ENCODE measurements at regions not wholly inside any gene's neighbourhood (a gene's known extent, or its start where the extent isn't known, plus 50 kb on each side); places are given as distances from the start of the nearest gene placed in this dataset.

DNA sequence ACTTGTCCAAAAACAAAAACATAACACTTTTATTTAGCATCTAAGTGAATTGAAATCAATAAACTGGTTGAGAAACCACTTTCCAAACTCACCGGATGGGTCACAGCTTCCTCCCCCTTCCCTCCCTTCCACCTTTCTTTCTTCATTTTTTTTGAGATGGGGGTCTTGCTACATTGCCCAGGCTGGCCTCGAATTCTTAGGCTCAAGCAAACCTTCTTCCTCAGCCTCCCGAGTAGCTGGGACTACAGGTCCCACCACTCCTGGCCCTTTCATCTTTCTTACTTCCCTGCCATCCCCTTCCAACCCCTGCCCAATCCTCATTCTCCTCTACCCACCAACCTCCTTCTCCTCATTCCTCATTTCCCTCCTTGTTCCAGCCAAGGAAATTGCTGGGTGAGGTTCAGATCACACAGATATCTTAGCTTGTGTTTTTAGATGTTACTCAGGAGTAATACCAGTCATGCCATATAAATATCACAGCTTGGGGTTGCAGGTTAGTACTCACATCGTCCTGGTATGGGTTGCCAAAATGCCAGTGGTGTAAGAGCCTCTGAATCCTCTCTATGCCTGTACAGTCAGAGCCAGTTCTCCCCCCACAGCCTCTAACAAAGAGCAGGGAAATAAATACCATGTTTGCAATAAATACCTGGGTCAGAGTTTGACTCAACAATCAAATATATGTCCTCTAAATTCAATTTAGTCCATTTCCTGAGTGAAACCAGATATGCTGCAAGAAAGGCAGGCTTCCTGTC, 132.7 kb upstream of the NDUFV2 start:
- DNase-seq (ENCODE audit: low read depth, low spot score) (no peak), FAIRE-seq (no peak)
- Histone ChIP-seq H3K27me3 (ENCODE audit: control insufficient read depth in 2 of 2, insufficient read depth in 2 of 2, low read length in 2 of 2) (peaks cover 5 to 18% of the 10 kb centered on the region in 2 experiments), H2AFZ (ENCODE audit: low read depth, low read length) (no peak overlapping the region), H3K9me1 (replicated peaks; ENCODE audit: control insufficient read depth, extremely low read depth, insufficient read depth, low read length) (no peaks in the 10 kb centered on the region), H3K36me3 (ENCODE audit: control insufficient read depth in 2 of 2, extremely low read depth in 1 of 2, insufficient read depth in 2 of 2, low read length in 2 of 2) (no peaks in the 10 kb centered on the region), H3K9me3 (replicated peaks; ENCODE audit: control insufficient read depth, insufficient read depth, low read length) (no peaks in the 10 kb centered on the region), H3K4me1 (ENCODE audit: control insufficient read depth, extremely low read depth, insufficient read depth, low read length) (no peaks in the 10 kb centered on the region), H3K9ac (replicated peaks; ENCODE audit: extremely low read depth, insufficient read depth, low read length) (no peak overlapping the region), H4K20me1 (replicated peaks; ENCODE audit: control insufficient read depth, extremely low read depth, insufficient read depth, low read length) (no peaks in the 10 kb centered on the region), H3K79me2 (ENCODE audit: control insufficient read depth, insufficient read depth, low read length) (no peaks in the 10 kb centered on the region), H3K27ac (ENCODE audit: insufficient read depth, low read depth, low read length) (no peak overlapping the region), H3K4me3 (replicated peaks in 1 of 3; ENCODE audit: insufficient read depth in 1 of 3, low read depth in 1 of 3, low read length in 3 of 3) (no peak overlapping the region), H3K4me2 (ENCODE audit: insufficient read depth, low read length) (no peak overlapping the region)
- dilution Hi-C loops (cut with MboI; ENCODE audit: extremely low pct_ligation_motif_present, low sequenced_read_pairs) (no loop called here), intact Hi-C loops (cut with micrococcal nuclease) (no loop called here)
- CTCF ChIA-PET, result interaction anchor here (0.9 kb wide), 1 partner anchor 18 kb away, joined by 3 read pairs; no protein-coding TSS in a partner anchor
- BruUV-seq (replicated peaks), result no TSS peak
- no peak for TF ChIP-seq GATA2 (IDR thresholded peaks at IDR 0.05; ENCODE audit: insufficient read depth, insufficient read length, low read depth, low read length)
- no peak for TF ChIP-seq JUN (IDR thresholded peaks at IDR 0.05; ENCODE audit: borderline replicate concordance, insufficient read depth, insufficient read length, low read depth)
- TF ChIP-seq POLR2A (IDR thresholded peaks at IDR 0.05; ENCODE audit: low read depth, low read length), result no peak
- TF ChIP-seq, protein P1, sequence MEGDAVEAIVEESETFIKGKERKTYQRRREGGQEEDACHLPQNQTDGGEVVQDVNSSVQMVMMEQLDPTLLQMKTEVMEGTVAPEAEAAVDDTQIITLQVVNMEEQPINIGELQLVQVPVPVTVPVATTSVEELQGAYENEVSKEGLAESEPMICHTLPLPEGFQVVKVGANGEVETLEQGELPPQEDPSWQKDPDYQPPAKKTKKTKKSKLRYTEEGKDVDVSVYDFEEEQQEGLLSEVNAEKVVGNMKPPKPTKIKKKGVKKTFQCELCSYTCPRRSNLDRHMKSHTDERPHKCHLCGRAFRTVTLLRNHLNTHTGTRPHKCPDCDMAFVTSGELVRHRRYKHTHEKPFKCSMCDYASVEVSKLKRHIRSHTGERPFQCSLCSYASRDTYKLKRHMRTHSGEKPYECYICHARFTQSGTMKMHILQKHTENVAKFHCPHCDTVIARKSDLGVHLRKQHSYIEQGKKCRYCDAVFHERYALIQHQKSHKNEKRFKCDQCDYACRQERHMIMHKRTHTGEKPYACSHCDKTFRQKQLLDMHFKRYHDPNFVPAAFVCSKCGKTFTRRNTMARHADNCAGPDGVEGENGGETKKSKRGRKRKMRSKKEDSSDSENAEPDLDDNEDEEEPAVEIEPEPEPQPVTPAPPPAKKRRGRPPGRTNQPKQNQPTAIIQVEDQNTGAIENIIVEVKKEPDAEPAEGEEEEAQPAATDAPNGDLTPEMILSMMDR (IDR thresholded peaks at IDR 0.05; ENCODE audit: extremely low read depth in 1 of 2, insufficient read depth in 1 of 2, low read depth in 1 of 2, low read length in 2 of 2), result no peak
- TF ChIP-seq EZH2 (IDR thresholded peaks at IDR 0.05; ENCODE audit: borderline replicate concordance, low read depth, low read length, severe bottlenecking), result no peak
- POLR2A ChIA-PET, result no interaction called here

DNA sequence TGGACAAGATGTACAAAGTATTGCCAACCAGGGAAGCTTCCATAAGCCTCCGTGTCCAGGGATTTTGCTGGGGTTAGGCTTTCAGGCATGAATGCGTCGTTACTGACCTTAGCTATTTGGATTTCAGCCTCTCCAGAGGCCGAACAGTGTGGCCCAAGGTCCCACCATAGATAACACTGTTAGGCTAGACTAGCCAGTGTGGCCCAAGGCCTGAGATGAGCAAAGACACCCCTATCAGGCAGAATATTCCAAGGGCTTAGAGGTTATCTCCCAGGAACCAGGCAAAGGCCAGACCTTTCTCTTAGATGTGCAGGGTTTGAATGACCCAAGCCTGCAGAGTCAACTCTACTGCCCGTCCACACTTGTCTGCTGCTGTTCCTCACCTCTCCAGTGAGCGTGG, 131.7 kb upstream of the NDUFV2 start:
- dilution Hi-C loops (cut with MboI; ENCODE audit: extremely low pct_ligation_motif_present, low sequenced_read_pairs) (no loop called here), intact Hi-C loops (cut with micrococcal nuclease) (no loop called here)
- no peak for DNase-seq (ENCODE audit: low read depth, low spot score)
- H4K20me1 ChIP-seq (replicated peaks; ENCODE audit: control insufficient read depth, extremely low read depth, insufficient read depth, low read length), result no peaks in the 10 kb centered on the region
- no peak for FAIRE-seq
- H3K36me3 ChIP-seq (ENCODE audit: control insufficient read depth in 2 of 2, extremely low read depth in 1 of 2, insufficient read depth in 2 of 2, low read length in 2 of 2), result no peaks in the 10 kb centered on the region
- H3K9me3 ChIP-seq (replicated peaks; ENCODE audit: control insufficient read depth, insufficient read depth, low read length), result no peaks in the 10 kb centered on the region
- H3K4me3 ChIP-seq (replicated peaks in 1 of 3; ENCODE audit: insufficient read depth in 1 of 3, low read depth in 1 of 3, low read length in 3 of 3), result no peak overlapping the region
- no TSS peak for BruUV-seq (replicated peaks)
- H3K27me3 ChIP-seq (ENCODE audit: control insufficient read depth in 2 of 2, insufficient read depth in 2 of 2, low read length in 2 of 2), result peaks cover 2 to 15% of the 10 kb centered on the region in 2 experiments
- H3K9me1 ChIP-seq (replicated peaks; ENCODE audit: control insufficient read depth, extremely low read depth, insufficient read depth, low read length), result no peaks in the 10 kb centered on the region
- H3K4me1 ChIP-seq (ENCODE audit: control insufficient read depth, extremely low read depth, insufficient read depth, low read length), result no peaks in the 10 kb centered on the region
- no peak overlapping the region for H3K27ac ChIP-seq (ENCODE audit: insufficient read depth, low read depth, low read length)
- CTCF ChIA-PET, result no interaction called here
- TF ChIP-seq JUN (IDR thresholded peaks at IDR 0.05; ENCODE audit: borderline replicate concordance, insufficient read depth, insufficient read length, low read depth) (no peak), GATA2 (IDR thresholded peaks at IDR 0.05; ENCODE audit: insufficient read depth, insufficient read length, low read depth, low read length) (no peak), POLR2A (IDR thresholded peaks at IDR 0.05; ENCODE audit: low read depth, low read length) (no peak), POLR2AphosphoS5 (IDR thresholded peaks at IDR 0.05; ENCODE audit: insufficient read depth, low read depth, low read length) (no peak), FOS (IDR thresholded peaks at IDR 0.05; ENCODE audit: borderline replicate concordance, insufficient read depth, low read length) (no peak)
- TF ChIP-seq, protein P2, sequence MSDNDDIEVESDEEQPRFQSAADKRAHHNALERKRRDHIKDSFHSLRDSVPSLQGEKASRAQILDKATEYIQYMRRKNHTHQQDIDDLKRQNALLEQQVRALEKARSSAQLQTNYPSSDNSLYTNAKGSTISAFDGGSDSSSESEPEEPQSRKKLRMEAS (IDR thresholded peaks at IDR 0.05; ENCODE audit: insufficient read depth, insufficient read length), result no peak
- TF ChIP-seq, protein P1 (IDR thresholded peaks at IDR 0.05; ENCODE audit: extremely low read depth in 1 of 2, insufficient read depth in 1 of 2, low read depth in 1 of 2, low read length in 2 of 2), result no peak
- POLR2A ChIA-PET, result no interaction called here
- H3K9ac ChIP-seq (replicated peaks; ENCODE audit: extremely low read depth, insufficient read depth, low read length), result no peak overlapping the region
- H3K79me2 ChIP-seq (ENCODE audit: control insufficient read depth, insufficient read depth, low read length), result no peaks in the 10 kb centered on the region
- no peak overlapping the region for H2AFZ ChIP-seq (ENCODE audit: low read depth, low read length)
- H3K4me2 ChIP-seq (ENCODE audit: insufficient read depth, low read length), result no peak overlapping the region
